HEK293 (cell line): ENCODE measurements at regions not wholly inside any gene's neighbourhood (a gene's known extent, or its start where the extent isn't known, plus 50 kb on each side); places are given as distances from the start of the nearest gene placed in this dataset.

Source experiments
- CTCF ChIA-PET: fragments of 350-600 bp; formaldehyde crosslinking; extraction: SDS; loops from one replicate; lab custom pipeline; 2021; ENCODE audit warnings: antibody characterized with exemption; lab: Yijun Ruan, JAX
- POLR2A ChIA-PET: fragments of 300-600 bp; formaldehyde crosslinking; extraction: SDS; loops from one replicate; lab custom pipeline; 2020; ENCODE audit warnings: antibody characterized with exemption, inconsistent platforms; lab: Yijun Ruan, JAX
- H3K27ac ChIP-seq: fragments of 200-500 bp; sonication (Bioruptor generic); 2 replicates; pipeline ENCODE4 v1.5.1; 2014; ENCODE audit warnings: low read depth, low read length, control low read depth, inconsistent platforms; ENCODE audit errors: extremely low read depth
- H3K36me3 ChIP-seq, 2 experiments: fragments of 200-500 bp in 1 of 2; sonication (Bioruptor generic) in 1 of 2; 1 replicate in 1 of 2; 2 replicates in 1 of 2; pipeline ENCODE4 v1.5.1; 2014 to 2017; ENCODE audit warnings: inconsistent platforms in 2 of 2, low read length in 2 of 2; ENCODE audit not compliant: control insufficient read depth in 2 of 2, insufficient read depth in 1 of 2
- H3K4me1 ChIP-seq: fragments of 200-500 bp; sonication (Bioruptor generic); 2 replicates; pipeline ENCODE4 v1.5.1; 2014; ENCODE audit warnings: mild to moderate bottlenecking, low read length, inconsistent platforms; ENCODE audit not compliant: control insufficient read depth, insufficient read depth
- H3K4me3 ChIP-seq: 2 replicates; pipeline ENCODE4 v1.5.1; 2011; ENCODE audit warnings: low read depth, mild to moderate bottlenecking, control low read depth, low read length, moderate library complexity
- H3K9me3 ChIP-seq: fragments of 200-500 bp; sonication (Bioruptor generic); 2 replicates; pipeline ENCODE4 v1.5.1; 2014; ENCODE audit warnings: low read depth, low read length, inconsistent platforms; ENCODE audit not compliant: control insufficient read depth, insufficient read depth
- BCL6B ChIP-seq: fragments of 450-650 bp; formaldehyde crosslinking; IDR thresholded peaks from 2 replicates; pipeline ENCODE4 v1.5.1; 2017; ENCODE audit warnings: missing biosample characterization, missing genetic modification characterization
- GLIS2 ChIP-seq: fragments of 450-650 bp; formaldehyde crosslinking; IDR thresholded peaks from 2 replicates; pipeline ENCODE4 v1.5.1; 2016; ENCODE audit warnings: missing biosample characterization, missing genetic modification characterization
- KLF8 ChIP-seq: fragments of 450-650 bp; formaldehyde crosslinking; IDR thresholded peaks from 2 replicates; pipeline ENCODE4 v1.5.1; 2016; ENCODE audit warnings: missing biosample characterization, missing genetic modification characterization
- SETDB1 ChIP-seq: IDR thresholded peaks from one replicate; pipeline ENCODE4 v1.6.1; 2017; ENCODE audit warnings: mild to moderate bottlenecking, low read length, moderate library complexity, mixed read lengths; ENCODE audit not compliant: insufficient read length
- SP7 ChIP-seq: fragments of 450-650 bp; formaldehyde crosslinking; IDR thresholded peaks from 2 replicates; pipeline ENCODE4 v1.5.1; 2016; ENCODE audit warnings: missing biosample characterization, missing genetic modification characterization
- YY2 ChIP-seq: fragments of 450-650 bp; formaldehyde crosslinking; IDR thresholded peaks from 2 replicates; pipeline ENCODE4 v1.5.1; 2016; ENCODE audit warnings: missing biosample characterization, missing genetic modification characterization
- ZBTB7A ChIP-seq: fragments of 450-650 bp; formaldehyde crosslinking; IDR thresholded peaks from 2 replicates; pipeline ENCODE4 v1.5.1; 2016; ENCODE audit warnings: low read depth, missing biosample characterization, missing genetic modification characterization
- ZNF10 ChIP-seq: fragments of 450-650 bp; formaldehyde crosslinking; IDR thresholded peaks from 2 replicates; pipeline ENCODE4 v1.5.1; 2017; ENCODE audit warnings: missing biosample characterization, missing genetic modification characterization
- ZNF175 ChIP-seq: fragments of 450-650 bp; formaldehyde crosslinking; IDR thresholded peaks from 2 replicates; pipeline ENCODE4 v1.5.1; 2016; ENCODE audit warnings: missing biosample characterization, missing genetic modification characterization
- ZNF221 ChIP-seq: fragments of 450-650 bp; formaldehyde crosslinking; IDR thresholded peaks from 2 replicates; pipeline ENCODE4 v1.5.1; 2017; ENCODE audit warnings: missing biosample characterization, missing genetic modification characterization, borderline replicate concordance
- ZNF274 ChIP-seq, 2 experiments: fragments of 200-500 bp in 1 of 2; fragments of 450-650 bp in 1 of 2; sonication (Bioruptor generic) in 1 of 2; formaldehyde crosslinking in 1 of 2; IDR thresholded peaks; 2 replicates each; pipeline versions ENCODE4 v1.5.1 to v1.6.1; 2014 to 2016; ENCODE audit warnings: borderline replicate concordance in 1 of 2, inconsistent platforms in 1 of 2, low read length in 1 of 2, missing biosample characterization in 1 of 2, missing genetic modification characterization in 1 of 2
- ZNF280D ChIP-seq: fragments of 450-650 bp; formaldehyde crosslinking; IDR thresholded peaks from 2 replicates; pipeline ENCODE4 v1.5.1; 2016; ENCODE audit warnings: missing biosample characterization, missing genetic modification characterization
- ZNF433 ChIP-seq: fragments of 450-650 bp; formaldehyde crosslinking; IDR thresholded peaks from 2 replicates; pipeline ENCODE4 v1.5.1; 2016; ENCODE audit warnings: missing biosample characterization, missing genetic modification characterization, low read depth
- ZNF501 ChIP-seq: fragments of 450-650 bp; formaldehyde crosslinking; IDR thresholded peaks from 2 replicates; pipeline ENCODE4 v1.5.1; 2016; ENCODE audit warnings: missing biosample characterization, missing genetic modification characterization
- ZNF600 ChIP-seq: fragments of 450-650 bp; formaldehyde crosslinking; IDR thresholded peaks from 2 replicates; pipeline ENCODE4 v1.5.1; 2016; ENCODE audit warnings: missing biosample characterization, missing genetic modification characterization
- ZNF629 ChIP-seq: fragments of 450-650 bp; formaldehyde crosslinking; IDR thresholded peaks from 2 replicates; pipeline ENCODE4 v1.5.1; 2017; ENCODE audit warnings: missing biosample characterization, missing genetic modification characterization
- ZNF645 ChIP-seq: fragments of 450-650 bp; formaldehyde crosslinking; IDR thresholded peaks from 2 replicates; pipeline ENCODE4; 2016; ENCODE audit warnings: missing biosample characterization, missing genetic modification characterization
- ZNF658 ChIP-seq: fragments of 450-650 bp; formaldehyde crosslinking; IDR thresholded peaks from 2 replicates; pipeline ENCODE4; 2016; ENCODE audit warnings: missing biosample characterization, missing genetic modification characterization
- ZSCAN30 ChIP-seq: fragments of 450-650 bp; IDR thresholded peaks from 2 replicates; pipeline ENCODE4 v1.5.1; 2018; ENCODE audit warnings: missing biosample characterization, mild to moderate bottlenecking, missing genetic modification characterization, moderate library complexity

GRCh38 chr3:96719921-96720320 is 94.5 kb upstream of the EPHA6 start (continued):
- TF ChIP-seq ZNF280D (tag by site-specific recombination) = no peak
- no peak for TF ChIP-seq ZNF645
- no peak for TF ChIP-seq ZNF501 (tag by site-specific recombination)
- TF ChIP-seq ZSCAN30 (tag by site-specific recombination) = no peak
- no peak for TF ChIP-seq ZNF274 (IDR thresholded peaks at IDR 0.05; ENCODE audit: low read length)
- TF ChIP-seq ZNF274 (tag by site-specific recombination; IDR thresholded peaks at IDR 0.05; ENCODE audit: borderline replicate concordance) = no peak
- TF ChIP-seq YY2 = no peak
- no peak for TF ChIP-seq ZBTB7A (tag by site-specific recombination)
- no peak for TF ChIP-seq ZNF629
- no peak for TF ChIP-seq ZNF433
- no peak for TF ChIP-seq SP7

- Histone ChIP-seq H3K9me3 (no peaks in the 10 kb centered on the region), H3K27ac (no peak overlapping the region), H3K36me3 (no peaks in the 10 kb centered on the region), H3K4me3 (no peak overlapping the region), H3K4me1 (no peaks in the 10 kb centered on the region)
- CTCF ChIA-PET = no interaction called here
- POLR2A ChIA-PET = no interaction called here
- TF ChIP-seq GLIS2 (tag by site-specific recombination) = no peak
These were observed 83.4 kb upstream of the EPHA6 start for GRCh38 chr3:96731031-96731430.

- no peak for TF ChIP-seq ZNF221 (tag by site-specific recombination)
- TF ChIP-seq KLF8 (tag by site-specific recombination) = no peak
- no peak for TF ChIP-seq ZNF600 (tag by site-specific recombination)
- TF ChIP-seq BCL6B (tag by site-specific recombination) = no peak
- no peak for TF ChIP-seq ZNF175
- TF ChIP-seq ZNF658 (tag by site-specific recombination) = no peak
- TF ChIP-seq SETDB1 = no peak
- no peak for TF ChIP-seq ZNF10 (tag by site-specific recombination)
- Histone ChIP-seq H3K9me3 (no peaks in the 10 kb centered on the region), H3K36me3 (no peaks in the 10 kb centered on the region), H3K4me3 (no peak overlapping the region), H3K4me1 (no peaks in the 10 kb centered on the region), H3K27ac (no peak overlapping the region)
- ChIA-PET POLR2A (no interaction called here), CTCF (no interaction called here)
These were observed 80.0 kb upstream of the EPHA6 start for GRCh38 chr3:96734273-96735009.
